HEK293T (cell line): ENCODE measurements at regions not wholly inside any gene's neighbourhood (a gene's known extent, or its start where the extent isn't known, plus 50 kb on each side); places are given as distances from the start of the nearest gene placed in this dataset.

Experiments
- CTCF ChIA-PET: fragments of 350-600 bp; formaldehyde crosslinking; extraction: SDS; loops from one replicate; lab custom pipeline; 2021; ENCODE audit warnings: antibody characterized with exemption, inconsistent platforms; lab: Yijun Ruan, JAX
- POLR2A ChIA-PET: fragments of 350-600 bp; formaldehyde crosslinking; extraction: SDS; loops from one replicate; lab custom pipeline; 2020; ENCODE audit warnings: antibody characterized with exemption, inconsistent platforms; lab: Yijun Ruan, JAX
- DNase-seq: peaks from one replicate; pipeline ENCODE4 v3.0.0; 2012; ENCODE audit warnings: mixed read lengths; ENCODE audit errors: extremely low spot score
- ARNT ChIP-seq: fragments of 450-650 bp; IDR thresholded peaks from 2 replicates; pipeline ENCODE4 v1.6.1; 2017; ENCODE audit warnings: mild to moderate bottlenecking
- BHLHE40 ChIP-seq: fragments of 450-650 bp; IDR thresholded peaks from 2 replicates; pipeline ENCODE4 v1.6.1; 2016; ENCODE audit warnings: mild to moderate bottlenecking, moderate library complexity, borderline replicate concordance
- CTBP1 ChIP-seq: fragments of 450-650 bp; IDR thresholded peaks from 2 replicates; pipeline ENCODE4 v1.6.1; 2016; ENCODE audit warnings: borderline replicate concordance
- ELF4 ChIP-seq: fragments of 450-650 bp; IDR thresholded peaks from 2 replicates; pipeline ENCODE4 v1.6.1; 2017; ENCODE audit warnings: antibody characterized with exemption
- FOXA1 ChIP-seq: fragments of 450-650 bp; IDR thresholded peaks from 2 replicates; pipeline ENCODE4 v1.6.1; 2016; ENCODE audit warnings: mild to moderate bottlenecking
- FOXK2 ChIP-seq: fragments of 450-650 bp; IDR thresholded peaks from 2 replicates; pipeline ENCODE4 v1.6.1; 2016; ENCODE audit warnings: mild to moderate bottlenecking
- FOXM1 ChIP-seq: fragments of 450-650 bp; IDR thresholded peaks from 2 replicates; pipeline ENCODE4 v1.6.1; 2017; ENCODE audit warnings: mild to moderate bottlenecking, borderline replicate concordance
- HDGF ChIP-seq: fragments of 450-650 bp; IDR thresholded peaks from 2 replicates; pipeline ENCODE4 v1.6.1; 2017; ENCODE audit warnings: antibody characterized with exemption, borderline replicate concordance
- L3MBTL2 ChIP-seq: fragments of 450-650 bp; conservative IDR thresholded peaks from 2 replicates; pipeline ENCODE4 v1.6.1; 2016; ENCODE audit warnings: mild to moderate bottlenecking
- LEF1 ChIP-seq: fragments of 450-650 bp; IDR thresholded peaks from 2 replicates; pipeline ENCODE4 v1.6.1; 2017; ENCODE audit warnings: mild to moderate bottlenecking, borderline replicate concordance
- NFRKB ChIP-seq: fragments of 450-650 bp; IDR thresholded peaks from 2 replicates; pipeline ENCODE4 v1.6.1; 2016; ENCODE audit warnings: mild to moderate bottlenecking, moderate library complexity
- PKNOX1 ChIP-seq: fragments of 450-650 bp; IDR thresholded peaks from 2 replicates; pipeline ENCODE4 v1.6.1; 2016
- SP1 ChIP-seq: fragments of 450-650 bp; IDR thresholded peaks from 2 replicates; pipeline ENCODE4 v1.6.1; 2017
- SUZ12 ChIP-seq: fragments of 450-650 bp; IDR thresholded peaks from 2 replicates; pipeline ENCODE4 v1.6.1; 2016; ENCODE audit warnings: mild to moderate bottlenecking
- TARDBP ChIP-seq: fragments of 450-650 bp; IDR thresholded peaks from 2 replicates; pipeline ENCODE4 v1.6.1; 2016
- ZNF384 ChIP-seq: fragments of 450-650 bp; IDR thresholded peaks from 2 replicates; pipeline ENCODE4 v1.6.1; 2016

DNA sequence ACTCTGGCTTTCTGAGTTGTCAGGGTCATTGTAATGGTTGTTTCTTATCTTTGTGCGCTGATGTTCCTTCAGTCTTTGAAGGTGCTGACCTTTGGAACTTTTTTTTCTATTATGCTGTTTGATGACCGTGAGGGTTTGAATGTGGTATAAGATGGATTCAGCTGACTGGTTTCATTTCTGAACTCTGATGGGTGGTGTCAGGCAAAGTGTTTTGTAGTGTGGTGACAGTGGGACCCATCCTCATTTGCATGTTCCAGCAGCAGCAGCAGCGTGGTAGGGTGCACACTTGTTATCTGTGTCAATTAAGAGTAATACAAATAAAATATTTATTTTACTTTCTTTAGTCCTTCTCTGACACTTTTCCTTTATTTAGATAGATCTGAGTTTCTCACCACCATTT is 227.7 kb upstream of the PRR16 start:
- ChIA-PET CTCF (no interaction called here), POLR2A (no interaction called here)
- no peak for TF ChIP-seq PKNOX1
- no peak for TF ChIP-seq TARDBP
- TF ChIP-seq LEF1 = no peak
- TF ChIP-seq L3MBTL2 = no peak
- no peak for TF ChIP-seq FOXA1
- no peak for TF ChIP-seq FOXM1
- TF ChIP-seq ZNF384 = no peak
- TF ChIP-seq HDGF = no peak
- TF ChIP-seq SP1 = no peak
- no peak for TF ChIP-seq CTBP1
- TF ChIP-seq FOXK2 = no peak
- TF ChIP-seq NFRKB = no peak
- no peak for TF ChIP-seq SUZ12
- TF ChIP-seq ARNT = no peak
- TF ChIP-seq BHLHE40 = no peak
- no peak for TF ChIP-seq ELF4
- no peak for DNase-seq

- CTCF ChIA-PET = no interaction called here
- TF ChIP-seq ELF4 (no peak), CTBP1 (no peak), SUZ12 (no peak), BHLHE40 (no peak), ARNT (no peak), LEF1 (no peak), NFRKB (no peak)
These were observed 225.0 kb upstream of the PRR16 start for GRCh38 chr5:120239086-120239485.

DNA sequence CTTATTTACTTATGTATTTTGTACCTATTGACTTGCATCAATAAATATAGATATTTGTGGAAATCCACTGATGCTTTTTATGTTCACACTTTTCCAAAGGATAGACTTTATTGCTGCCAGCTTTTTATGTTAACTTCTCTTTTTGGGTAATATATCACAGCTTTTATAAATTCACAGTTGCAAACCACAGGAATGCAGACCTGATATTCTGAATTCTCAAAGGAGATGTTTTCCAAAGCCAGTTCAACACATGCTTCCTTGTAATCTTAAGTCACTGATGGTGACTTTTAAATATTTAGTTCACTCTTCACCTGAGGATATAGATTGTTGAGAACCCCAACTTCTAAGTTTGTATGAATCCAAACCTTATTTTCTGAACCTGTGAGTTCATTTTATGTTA is 223.4 kb upstream of the PRR16 start:
- POLR2A ChIA-PET = no interaction called here
- DNase-seq = no peak
- CTCF ChIA-PET = no interaction called here
- TF ChIP-seq LEF1 (no peak), FOXA1 (no peak), TARDBP (no peak), CTBP1 (no peak), SP1 (no peak), FOXM1 (no peak), FOXK2 (no peak), BHLHE40 (no peak), HDGF (no peak), L3MBTL2 (no peak), ELF4 (no peak), ARNT (no peak), NFRKB (no peak), ZNF384 (no peak), SUZ12 (no peak), PKNOX1 (no peak)

More at GRCh38 chr5:120239086-120239485, 225.0 kb upstream of the PRR16 start:
- DNase-seq = no peak
- POLR2A ChIA-PET = no interaction called here

- ChIA-PET POLR2A (no interaction called here), CTCF (no interaction called here)
- no peak for TF ChIP-seq CTBP1
- TF ChIP-seq L3MBTL2 = no peak
- TF ChIP-seq BHLHE40 = no peak
- TF ChIP-seq FOXM1 = no peak
- TF ChIP-seq ARNT = no peak
- no peak for TF ChIP-seq ZNF384
- TF ChIP-seq TARDBP = no peak
- TF ChIP-seq SUZ12 = no peak
- no peak for TF ChIP-seq NFRKB
- TF ChIP-seq HDGF = no peak
- TF ChIP-seq SP1 = no peak
- no peak for TF ChIP-seq PKNOX1
- no peak for TF ChIP-seq ELF4
- TF ChIP-seq FOXK2 = no peak
- TF ChIP-seq FOXA1 = no peak
- no peak for TF ChIP-seq LEF1
- no peak for DNase-seq
These were observed 222.7 kb upstream of the PRR16 start for GRCh38 chr5:120241400-120241799.

- TF ChIP-seq L3MBTL2 = no peak
- no peak for TF ChIP-seq FOXK2
- ChIA-PET CTCF (no interaction called here), POLR2A (no interaction called here)
- DNase-seq = no peak
These were observed 212.2 kb upstream of the PRR16 start for GRCh38 chr5:120251898-120252297.

GRCh38 chr5:120252839-120253238 is 211.3 kb upstream of the PRR16 start:
- TF ChIP-seq BHLHE40 = no peak
- no peak for TF ChIP-seq SUZ12
- no peak for TF ChIP-seq SP1
- no peak for TF ChIP-seq L3MBTL2
- no peak for TF ChIP-seq CTBP1
- TF ChIP-seq TARDBP = no peak
- no peak for TF ChIP-seq LEF1
- no peak for TF ChIP-seq NFRKB
- TF ChIP-seq ELF4 = no peak
- TF ChIP-seq ZNF384 = no peak
- TF ChIP-seq HDGF = no peak
- no peak for TF ChIP-seq FOXK2
- no peak for TF ChIP-seq FOXM1
- no peak for DNase-seq
- CTCF ChIA-PET = no interaction called here
- POLR2A ChIA-PET = no interaction called here
